ENCODE measurements at regions not wholly inside any gene's neighbourhood (a gene's known extent, or its start where the extent isn't known, plus 50 kb on each side); places are given as distances from the start of the nearest gene placed in this dataset.

- no peak for ATAC-seq
- Histone ChIP-seq H4K20me1 (replicated peaks; ENCODE audit: control insufficient read depth, insufficient read depth, low read length) (no peaks in the 10 kb centered on the region), H3K27me3 (ENCODE audit: control insufficient read depth in 2 of 2, insufficient read depth in 2 of 2, low read length in 2 of 2) (no peaks in the 10 kb centered on the region), H3K36me3 (ENCODE audit: control insufficient read depth, insufficient read depth, low read length) (no peaks in the 10 kb centered on the region), H3K4me1 (replicated peaks in 1 of 2; ENCODE audit: control insufficient read depth in 2 of 2, insufficient read depth in 2 of 2, low read length in 2 of 2) (no peaks in the 10 kb centered on the region), H2AFZ (ENCODE audit: low read depth, low read length) (no peak overlapping the region), H3K9me3 (replicated peaks; ENCODE audit: control insufficient read depth, insufficient read depth, low read depth, low read length) (no peaks in the 10 kb centered on the region), H3K79me2 (ENCODE audit: control insufficient read depth, insufficient read depth, low read length) (no peaks in the 10 kb centered on the region), H3K27ac (ENCODE audit: extremely low read depth, low read depth, low read length) (no peak overlapping the region), H3K4me2 (ENCODE audit: insufficient read depth, low read length) (no peak overlapping the region), H3K9me1 (ENCODE audit: control insufficient read depth, insufficient read depth, low read length) (no peaks in the 10 kb centered on the region), H3K9ac (ENCODE audit: insufficient read depth in 1 of 2, low read depth in 2 of 2, low read length in 2 of 2) (no peak overlapping the region), H3K4me3 (no peak overlapping the region)
- WGBS (ENCODE audit: insufficient coverage, low coverage, missing lambda C conversion rate) = 9% methylated on average over 2 of the region's 2 CpGs
- POLR2A ChIA-PET = no interaction called here
- FAIRE-seq = no peak
- intact Hi-C loops (cut with micrococcal nuclease) (no loop called here), in situ Hi-C loops (cut with MboI) (no loop called here)
- CTCF ChIA-PET (ENCODE audit: low intra/inter-chr PET ratio) = no interaction called here
- TF ChIP-seq ZBTB43 (CRISPR knock-in tag; IDR thresholded peaks at IDR 0.05) = no peak
- TF ChIP-seq HDAC8 (tag; IDR thresholded peaks at IDR 0.05) = no peak
- TF ChIP-seq RBM15 (IDR thresholded peaks at IDR 0.05; ENCODE audit: insufficient read depth, low read length) = no peak
- no peak for TF ChIP-seq ZNF583 (CRISPR knock-in tag; IDR thresholded peaks at IDR 0.05)
- no peak for TF ChIP-seq HCFC1 (IDR thresholded peaks at IDR 0.05; ENCODE audit: low read depth, low read length)
- no peak for TF ChIP-seq E2F5 (CRISPR knock-in tag; IDR thresholded peaks at IDR 0.05)
- no peak for TF ChIP-seq ZNF766 (CRISPR knock-in tag; conservative IDR thresholded peaks at IDR 0.05)
- no peak for TF ChIP-seq ZNF431 (CRISPR knock-in tag; IDR thresholded peaks at IDR 0.05)
- TF ChIP-seq ZFP1 (CRISPR knock-in tag; IDR thresholded peaks at IDR 0.05) = no peak
- BruUV-seq (replicated peaks) = no TSS peak
- no peak for DNase-seq (ENCODE audit: extremely low read depth in 1 of 4, low spot score in 3 of 4)
Measured at GRCh38 chr2:150154308-150154797, 333.1 kb downstream of the RND3 start.

All from K562 (cell line).